Keratinocyte (primary cell): ENCODE measurements at regions not wholly inside any gene's neighbourhood (a gene's known extent, or its start where the extent isn't known, plus 50 kb on each side); places are given as distances from the start of the nearest gene placed in this dataset.

Experiments used
- EZH2 ChIP-seq: IDR thresholded peaks from one replicate; pipeline ENCODE4 v1.6.1; 2012; ENCODE audit warnings: inconsistent platforms, mild to moderate bottlenecking, low read length, moderate library complexity
- TF ChIP-seq, protein P1 (sequence below), 3 experiments: IDR thresholded peaks in 1 of 3; conservative IDR thresholded peaks in 1 of 3; optimal IDR thresholded peaks in 1 of 3; 2 replicates in 2 of 3; 3 replicates in 1 of 3; pipeline versions ENCODE3 to v1.5.1; 2011; ENCODE audit warnings: low read length in 3 of 3, mild to moderate bottlenecking in 3 of 3, moderate library complexity in 2 of 3, control low read depth in 1 of 3, inconsistent platforms in 1 of 3; ENCODE audit not compliant: insufficient read depth in 2 of 3; ENCODE audit errors: extremely low read depth in 1 of 3

DNA sequence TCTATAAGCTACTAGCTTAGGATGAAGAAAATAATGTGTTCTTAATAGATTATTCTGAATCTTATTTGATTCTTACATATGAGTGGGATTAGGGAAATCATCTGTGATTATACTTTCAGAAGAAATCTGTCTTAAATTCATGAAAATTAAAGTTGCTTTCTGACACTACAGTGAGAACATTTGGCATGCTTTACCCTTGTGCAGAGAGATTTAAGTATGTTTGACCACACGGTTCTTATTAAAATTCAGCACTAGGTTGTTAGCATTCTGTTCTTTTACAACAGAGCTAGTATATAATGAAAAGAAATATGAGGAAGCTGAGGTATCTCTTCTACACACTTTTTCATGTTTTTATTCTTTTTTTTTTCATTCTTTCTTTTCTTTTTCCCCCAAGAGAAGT, 2723.9 kb downstream of the PCDH9 start:
- TF ChIP-seq, protein P1, sequence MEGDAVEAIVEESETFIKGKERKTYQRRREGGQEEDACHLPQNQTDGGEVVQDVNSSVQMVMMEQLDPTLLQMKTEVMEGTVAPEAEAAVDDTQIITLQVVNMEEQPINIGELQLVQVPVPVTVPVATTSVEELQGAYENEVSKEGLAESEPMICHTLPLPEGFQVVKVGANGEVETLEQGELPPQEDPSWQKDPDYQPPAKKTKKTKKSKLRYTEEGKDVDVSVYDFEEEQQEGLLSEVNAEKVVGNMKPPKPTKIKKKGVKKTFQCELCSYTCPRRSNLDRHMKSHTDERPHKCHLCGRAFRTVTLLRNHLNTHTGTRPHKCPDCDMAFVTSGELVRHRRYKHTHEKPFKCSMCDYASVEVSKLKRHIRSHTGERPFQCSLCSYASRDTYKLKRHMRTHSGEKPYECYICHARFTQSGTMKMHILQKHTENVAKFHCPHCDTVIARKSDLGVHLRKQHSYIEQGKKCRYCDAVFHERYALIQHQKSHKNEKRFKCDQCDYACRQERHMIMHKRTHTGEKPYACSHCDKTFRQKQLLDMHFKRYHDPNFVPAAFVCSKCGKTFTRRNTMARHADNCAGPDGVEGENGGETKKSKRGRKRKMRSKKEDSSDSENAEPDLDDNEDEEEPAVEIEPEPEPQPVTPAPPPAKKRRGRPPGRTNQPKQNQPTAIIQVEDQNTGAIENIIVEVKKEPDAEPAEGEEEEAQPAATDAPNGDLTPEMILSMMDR (optimal IDR thresholded peaks at IDR 0.05 in 1 of 3, IDR thresholded peaks at IDR 0.05 in 1 of 3, conservative IDR thresholded peaks at IDR 0.05 in 1 of 3; ENCODE audit: extremely low read depth in 1 of 3, insufficient read depth in 2 of 3, low read length in 3 of 3), result no peak
- TF ChIP-seq EZH2, result no peak
